Thoracic aorta (tissue), 2 donors: ENCODE measurements at regions not wholly inside any gene's neighbourhood (a gene's known extent, or its start where the extent isn't known, plus 50 kb on each side); places are given as distances from the start of the nearest gene placed in this dataset.

Source experiments
- ATAC-seq: fragments of 150-250 bp; one replicate; pipeline ENCODE4 v1.8.0; 2017; ENCODE audit warnings: low read depth; ENCODE audit not compliant: insufficient number of reproducible peaks, low FRiP score
- DNase-seq: peaks from one replicate; pipeline ENCODE4 v3.0.0-alpha.2; 2020; ENCODE audit warnings: low spot score
- H3K27ac ChIP-seq, 2 donors: fragments of 200-600 bp; sonication (generic); 1 replicate in 1 of 2; 2 replicates in 1 of 2; pipeline ENCODE4 v1.5.1; 2016; ENCODE audit warnings: mild to moderate bottlenecking in 2 of 2, moderate library complexity in 2 of 2
- H3K27me3 ChIP-seq: fragments of 200-600 bp; sonication (generic); replicated peaks from 2 replicates; pipeline ENCODE4 v1.6.0; 2016; ENCODE audit warnings: mild to moderate bottlenecking; ENCODE audit not compliant: insufficient read depth
- H3K36me3 ChIP-seq: fragments of 200-600 bp; sonication (generic); one replicate; pipeline ENCODE4 v1.5.1; 2016
- H3K4me1 ChIP-seq, 2 donors: fragments of 200-600 bp; sonication (generic); 1 replicate in 1 of 2; 2 replicates in 1 of 2; pipeline versions ENCODE4 v1.5.1 to v1.6.0; 2016; ENCODE audit warnings: low read depth in 2 of 2, mild to moderate bottlenecking in 1 of 2; ENCODE audit not compliant: control insufficient read depth in 1 of 2
- H3K4me3 ChIP-seq: fragments of 200-600 bp; sonication (generic); 2 replicates; pipeline ENCODE4 v1.5.1; 2016; ENCODE audit warnings: mild to moderate bottlenecking
- H3K9me3 ChIP-seq: fragments of 200-600 bp; sonication (generic); 2 replicates; pipeline ENCODE4 v1.5.1; 2016
- CTCF ChIP-seq: fragments of 200-600 bp; sonication (generic); IDR thresholded peaks from one replicate; pipeline ENCODE4 v1.5.1; 2019; ENCODE audit warnings: antibody characterized with exemption

- H3K4me1 ChIP-seq, result no peaks in the 10 kb centered on the region
- no peaks in the 10 kb centered on the region for H3K27me3 ChIP-seq
- H3K36me3 ChIP-seq, result no peaks in the 10 kb centered on the region
- H3K9me3 ChIP-seq, result no peaks in the 10 kb centered on the region
- DNase-seq, result no peak
- ATAC-seq, result no peak
- no peak overlapping the region for H3K27ac ChIP-seq
- no peak overlapping the region for H3K4me3 ChIP-seq
- no peak for TF ChIP-seq CTCF
Measured at GRCh38 chr4:183773790-183774189, 114.7 kb downstream of the TRAPPC11 start.

GRCh38 chr4:183783306-183783705 lies 121.8 kb upstream of the STOX2 start:
- H3K9me3 ChIP-seq, result no peaks in the 10 kb centered on the region
- ATAC-seq (no peak), DNase-seq (no peak)
- H3K4me1 ChIP-seq, result no peaks in the 10 kb centered on the region
- no peak overlapping the region for H3K4me3 ChIP-seq
- H3K27ac ChIP-seq, result no peak overlapping the region
- H3K27me3 ChIP-seq, result no peaks in the 10 kb centered on the region
- no peak for TF ChIP-seq CTCF
- no peaks in the 10 kb centered on the region for H3K36me3 ChIP-seq

- Histone ChIP-seq H3K36me3 (no peaks in the 10 kb centered on the region), H3K4me3 (no peak overlapping the region), H3K27ac (no peak overlapping the region), H3K4me1 (no peaks in the 10 kb centered on the region), H3K27me3 (no peaks in the 10 kb centered on the region), H3K9me3 (no peaks in the 10 kb centered on the region)
- DNase-seq (no peak), ATAC-seq (peak; percentile 39)
- no peak for TF ChIP-seq CTCF
Measured at GRCh38 chr4:183783991-183784553, 121.0 kb upstream of the STOX2 start.

- H3K36me3 ChIP-seq, result no peaks in the 10 kb centered on the region
- no peak overlapping the region for H3K27ac ChIP-seq
- H3K4me3 ChIP-seq, result no peak overlapping the region
- no peaks in the 10 kb centered on the region for H3K27me3 ChIP-seq
- TF ChIP-seq CTCF, result no peak
- ATAC-seq (no peak), DNase-seq (no peak)
- no peaks in the 10 kb centered on the region for H3K4me1 ChIP-seq
- peaks cover 7% of the 10 kb centered on the region for H3K9me3 ChIP-seq
Measured at GRCh38 chr4:183788308-183788905, 116.7 kb upstream of the STOX2 start.

- Histone ChIP-seq H3K4me1 (no peaks in the 10 kb centered on the region), H3K4me3 (no peak overlapping the region), H3K9me3 (peaks cover 16% of the 10 kb centered on the region), H3K27ac (no peak overlapping the region), H3K36me3 (no peaks in the 10 kb centered on the region), H3K27me3 (no peaks in the 10 kb centered on the region)
- no peak for TF ChIP-seq CTCF
- ATAC-seq (no peak), DNase-seq (no peak)
Measured at GRCh38 chr4:183789657-183790056, 115.5 kb upstream of the STOX2 start.
